GM12878 (cell line): ENCODE measurements at regions not wholly inside any gene's neighbourhood (a gene's known extent, or its start where the extent isn't known, plus 50 kb on each side); places are given as distances from the start of the nearest gene placed in this dataset.

Source experiments
- ATAC-seq: fragments of 200-7000 bp; cut with Tn5 transposase; 3 replicates; pipeline ENCODE4 v1.9.1; 2020; ENCODE audit warnings: mild to moderate bottlenecking, moderate library complexity
- BruUV-seq: library from RNA; stranded (reverse); fragments of 400-500 nt; replicated peaks from 2 replicates; lab custom pipeline; 2021; lab: Mats Ljungman, UMichigan
- CTCF ChIA-PET: fragments of 300-600 bp; sonication (Branson Sonifier 250); formaldehyde crosslinking; extraction: SDS; loops from one replicate; lab custom pipeline; 2021; ENCODE audit warnings: inconsistent platforms; lab: Yijun Ruan, JAX
- POLR2A ChIA-PET: fragments of 350-600 bp; formaldehyde crosslinking; extraction: SDS; loops from one replicate; lab custom pipeline; 2021; ENCODE audit warnings: inconsistent platforms; lab: Charles Lee
- RAD21 ChIA-PET: fragments of 300-600 bp; sonication (Branson Sonifier 250); formaldehyde crosslinking; loops from one replicate; lab custom pipeline; 2023; ENCODE audit warnings: antibody characterized with exemption; ENCODE audit not compliant: unreplicated experiment; lab: Charles Lee
- SMC1A ChIA-PET: fragments of 300-600 bp; sonication (Branson Sonifier 250); formaldehyde crosslinking; loops from one replicate; lab custom pipeline; 2023; ENCODE audit not compliant: unreplicated experiment, uncharacterized antibody; lab: Charles Lee
- DNase-seq: peaks from one replicate; pipeline ENCODE4 v3.0.0-alpha.2; 2011; ENCODE audit warnings: low read depth, low spot score
- FAIRE-seq: peaks from 3 replicates; lab custom pipeline; 2011; peaks lifted over from hg19 to GRCh38; lab: Jason Lieb, UNC
- H2AFZ ChIP-seq: 2 replicates; pipeline ENCODE4 v1.6.0; 2011; ENCODE audit warnings: low read depth, low read length, control low read depth; ENCODE audit not compliant: control insufficient read depth
- H3K27ac ChIP-seq: 2 replicates; pipeline ENCODE4 v1.5.1; 2011; ENCODE audit warnings: control low read depth; ENCODE audit not compliant: control insufficient read depth, insufficient read depth
- H3K27me3 ChIP-seq, 2 experiments: replicated peaks in 1 of 2; 2 replicates each; pipeline versions ENCODE4 v1.6.0 to v1.6.1; 2011; ENCODE audit warnings: low read length in 1 of 2; ENCODE audit not compliant: control insufficient read depth in 2 of 2, insufficient read depth in 2 of 2
- H3K36me3 ChIP-seq, 2 experiments: 2 replicates each; pipeline ENCODE4 v1.5.1; 2011; ENCODE audit warnings: low read length in 1 of 2; ENCODE audit not compliant: control insufficient read depth in 2 of 2, insufficient read depth in 2 of 2
- H3K4me1 ChIP-seq: 2 replicates; pipeline ENCODE4 v1.6.1; 2011; ENCODE audit warnings: mild to moderate bottlenecking, low read length, moderate library complexity, mixed read lengths; ENCODE audit not compliant: control insufficient read depth, insufficient read depth
- H3K4me2 ChIP-seq: 2 replicates; pipeline ENCODE4 v1.6.0; 2011; ENCODE audit warnings: control low read depth; ENCODE audit not compliant: control insufficient read depth, insufficient read depth
- H3K4me3 ChIP-seq: fragments of 200-600 bp; sonication (generic); 2 replicates; pipeline ENCODE4 v1.5.1; 2016
- H3K79me2 ChIP-seq: 2 replicates; pipeline ENCODE4 v1.6.0; 2011; ENCODE audit warnings: low read length; ENCODE audit not compliant: control insufficient read depth, insufficient read depth
- H3K9ac ChIP-seq: 2 replicates; pipeline ENCODE4 v1.8.0; 2011; ENCODE audit warnings: low read length, control low read depth, mixed read lengths; ENCODE audit not compliant: control insufficient read depth, insufficient read depth
- H3K9me3 ChIP-seq: replicated peaks from 3 replicates; pipeline ENCODE4 v1.5.1; 2011; ENCODE audit warnings: mild to moderate bottlenecking, low read length; ENCODE audit not compliant: control insufficient read depth, insufficient read depth
- H4K20me1 ChIP-seq: 2 replicates; pipeline ENCODE4 v1.6.0; 2011; ENCODE audit not compliant: control insufficient read depth, insufficient read depth
- EED ChIP-seq: sonication (generic); IDR thresholded peaks from 2 replicates; pipeline ENCODE4 v1.6.1; 2016; ENCODE audit warnings: antibody characterized with exemption, low read depth
- EZH2 ChIP-seq: IDR thresholded peaks from 2 replicates; pipeline ENCODE4 v1.6.1; 2012; ENCODE audit warnings: low read depth, mild to moderate bottlenecking, control low read depth, inconsistent platforms, low read length, borderline replicate concordance; ENCODE audit not compliant: control insufficient read depth
- GATAD2B ChIP-seq: fragments of 450-650 bp; conservative IDR thresholded peaks from 2 replicates; pipeline ENCODE4 v1.6.1; 2017; ENCODE audit warnings: low read depth, mild to moderate bottlenecking, moderate library complexity
- IKZF1 ChIP-seq: fragments of 450-650 bp; conservative IDR thresholded peaks from 2 replicates; pipeline ENCODE4 v1.6.1; 2017; ENCODE audit warnings: antibody characterized with exemption, mild to moderate bottlenecking
- NFYA ChIP-seq: IDR thresholded peaks from 2 replicates; pipeline ENCODE4 v1.6.1; 2011; ENCODE audit warnings: low read depth, mild to moderate bottlenecking, low read length, improper control_type of control experiment, borderline replicate concordance
- NR2F1 ChIP-seq: fragments of 450-650 bp; conservative IDR thresholded peaks from 2 replicates; pipeline ENCODE4 v1.6.1; 2017; ENCODE audit warnings: mild to moderate bottlenecking
- PAX5 ChIP-seq: IDR thresholded peaks from 2 replicates; pipeline ENCODE4 v1.6.1; 2011; ENCODE audit warnings: low read depth, low read length, borderline replicate concordance
- POLR2AphosphoS2 ChIP-seq: IDR thresholded peaks from 2 replicates; pipeline ENCODE4 v1.6.1; 2011; ENCODE audit warnings: low read depth, mild to moderate bottlenecking, low read length, improper control_type of control experiment, moderate library complexity
- RB1 ChIP-seq: fragments of 450-650 bp; formaldehyde crosslinking; IDR thresholded peaks from 2 replicates; pipeline ENCODE4 v1.6.1; 2017; ENCODE audit warnings: mild to moderate bottlenecking, borderline replicate concordance
- ZNF24 ChIP-seq: fragments of 450-650 bp; IDR thresholded peaks from 2 replicates; pipeline ENCODE4 v1.6.1; 2017; ENCODE audit warnings: antibody characterized with exemption, mild to moderate bottlenecking
- WGBS: methylation state at CpG from one replicate; pipeline ENCODE4 v1.1.6; 2016; ENCODE audit warnings: low lambda C conversion rate; ENCODE audit not compliant: insufficient replicate concordance, insufficient coverage; ENCODE audit errors: missing lambda C conversion rate; 5-methylcytosine and 5-hydroxymethylcytosine counted together
- in situ Hi-C: fragments of 300-500 bp; cut with MboI; formaldehyde crosslinking; loops from 9 replicates; pipeline ENCODE4 v1.14.3; 2018; ENCODE audit warnings: mixed read lengths
- intact Hi-C: fragments of 100-400 bp; cut with micrococcal nuclease; formaldehyde crosslinking; loops from one replicate; pipeline ENCODE4 v1.14.2; 2022; ENCODE audit not compliant: unreplicated experiment
- TF ChIP-seq, protein P1 (sequence below): IDR thresholded peaks from 2 replicates; pipeline ENCODE4 v1.6.1; 2011; ENCODE audit warnings: borderline replicate concordance, low read depth, mild to moderate bottlenecking, moderate library complexity, mixed read lengths, low read length; ENCODE audit not compliant: insufficient read depth; ENCODE audit errors: extremely low read length
- TF ChIP-seq, protein P2 (sequence below): IDR thresholded peaks from 2 replicates; pipeline ENCODE4 v1.6.1; 2012; ENCODE audit warnings: mild to moderate bottlenecking, low read depth, low read length
- TF ChIP-seq, protein P3 (sequence below), 3 experiments: IDR thresholded peaks in 2 of 3; conservative IDR thresholded peaks in 1 of 3; 2 replicates each; pipeline ENCODE4 v1.5.1; 2011; ENCODE audit warnings: low read depth in 3 of 3, low read length in 3 of 3, mild to moderate bottlenecking in 3 of 3, control low read depth in 2 of 3, moderate library complexity in 2 of 3, inconsistent platforms in 1 of 3, mixed read lengths in 1 of 3; ENCODE audit not compliant: control insufficient read depth in 2 of 3, insufficient read depth in 1 of 3; ENCODE audit errors: extremely low read depth in 1 of 3
- TF ChIP-seq, protein P4 (sequence below): fragments of 450-650 bp; IDR thresholded peaks from 2 replicates; pipeline ENCODE4 v1.6.1; 2017; ENCODE audit warnings: mild to moderate bottlenecking, moderate library complexity

DNA sequence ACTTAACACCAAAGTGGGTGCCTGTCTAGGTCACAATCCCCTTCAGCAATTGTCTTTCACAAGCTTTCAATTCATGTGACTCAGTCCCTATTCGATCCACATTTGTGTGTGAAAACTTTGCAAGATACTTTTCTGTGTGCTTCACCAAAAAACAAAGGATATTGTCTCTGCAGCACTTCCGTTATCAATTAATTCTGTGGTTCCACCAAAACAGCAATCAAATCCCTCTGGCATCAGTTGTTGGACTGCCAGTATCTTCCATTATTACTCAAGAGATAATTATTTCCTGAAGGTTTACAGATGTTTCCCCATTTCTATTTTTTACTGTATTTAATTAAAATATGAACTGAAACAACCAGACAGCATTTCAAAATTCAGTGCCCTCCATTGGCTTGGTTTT lies 481.4 kb downstream of the SUCLA2 start:
- intact Hi-C loops (no loop called here), in situ Hi-C loops (no loop called here)
- FAIRE-seq = no peak
- Histone ChIP-seq H3K27ac (no peak overlapping the region), H3K4me3 (no peak overlapping the region), H3K9me3 (no peaks in the 10 kb centered on the region; the same call in 2 of the 3 replicates), H3K36me3 (no peaks in the 10 kb centered on the region), H4K20me1 (no peaks in the 10 kb centered on the region), H3K9ac (no peak overlapping the region), H2AFZ (no peak overlapping the region), H3K4me2 (no peak overlapping the region), H3K79me2 (no peaks in the 10 kb centered on the region), H3K4me1 (no peaks in the 10 kb centered on the region), H3K27me3 (no peaks in the 10 kb centered on the region)
- ATAC-seq = no peak
- ChIA-PET POLR2A (no interaction called here), RAD21 (no interaction called here), CTCF (no interaction called here), SMC1A (no interaction called here)
- no peak for DNase-seq
- WGBS = 35% methylated on average over 2 of the region's 2 CpGs
- BruUV-seq = no TSS peak
- TF ChIP-seq, protein P1, sequence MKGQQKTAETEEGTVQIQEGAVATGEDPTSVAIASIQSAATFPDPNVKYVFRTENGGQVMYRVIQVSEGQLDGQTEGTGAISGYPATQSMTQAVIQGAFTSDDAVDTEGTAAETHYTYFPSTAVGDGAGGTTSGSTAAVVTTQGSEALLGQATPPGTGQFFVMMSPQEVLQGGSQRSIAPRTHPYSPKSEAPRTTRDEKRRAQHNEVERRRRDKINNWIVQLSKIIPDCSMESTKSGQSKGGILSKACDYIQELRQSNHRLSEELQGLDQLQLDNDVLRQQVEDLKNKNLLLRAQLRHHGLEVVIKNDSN = no peak
- TF ChIP-seq POLR2AphosphoS2 (no peak), ZNF24 (no peak), EED (no peak), NFYA (no peak), IKZF1 (no peak), NR2F1 (no peak), PAX5 (no peak), GATAD2B (no peak), EZH2 (no peak), RB1 (no peak)
- TF ChIP-seq, protein P2, sequence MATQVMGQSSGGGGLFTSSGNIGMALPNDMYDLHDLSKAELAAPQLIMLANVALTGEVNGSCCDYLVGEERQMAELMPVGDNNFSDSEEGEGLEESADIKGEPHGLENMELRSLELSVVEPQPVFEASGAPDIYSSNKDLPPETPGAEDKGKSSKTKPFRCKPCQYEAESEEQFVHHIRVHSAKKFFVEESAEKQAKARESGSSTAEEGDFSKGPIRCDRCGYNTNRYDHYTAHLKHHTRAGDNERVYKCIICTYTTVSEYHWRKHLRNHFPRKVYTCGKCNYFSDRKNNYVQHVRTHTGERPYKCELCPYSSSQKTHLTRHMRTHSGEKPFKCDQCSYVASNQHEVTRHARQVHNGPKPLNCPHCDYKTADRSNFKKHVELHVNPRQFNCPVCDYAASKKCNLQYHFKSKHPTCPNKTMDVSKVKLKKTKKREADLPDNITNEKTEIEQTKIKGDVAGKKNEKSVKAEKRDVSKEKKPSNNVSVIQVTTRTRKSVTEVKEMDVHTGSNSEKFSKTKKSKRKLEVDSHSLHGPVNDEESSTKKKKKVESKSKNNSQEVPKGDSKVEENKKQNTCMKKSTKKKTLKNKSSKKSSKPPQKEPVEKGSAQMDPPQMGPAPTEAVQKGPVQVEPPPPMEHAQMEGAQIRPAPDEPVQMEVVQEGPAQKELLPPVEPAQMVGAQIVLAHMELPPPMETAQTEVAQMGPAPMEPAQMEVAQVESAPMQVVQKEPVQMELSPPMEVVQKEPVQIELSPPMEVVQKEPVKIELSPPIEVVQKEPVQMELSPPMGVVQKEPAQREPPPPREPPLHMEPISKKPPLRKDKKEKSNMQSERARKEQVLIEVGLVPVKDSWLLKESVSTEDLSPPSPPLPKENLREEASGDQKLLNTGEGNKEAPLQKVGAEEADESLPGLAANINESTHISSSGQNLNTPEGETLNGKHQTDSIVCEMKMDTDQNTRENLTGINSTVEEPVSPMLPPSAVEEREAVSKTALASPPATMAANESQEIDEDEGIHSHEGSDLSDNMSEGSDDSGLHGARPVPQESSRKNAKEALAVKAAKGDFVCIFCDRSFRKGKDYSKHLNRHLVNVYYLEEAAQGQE = no peak
- TF ChIP-seq, protein P3, sequence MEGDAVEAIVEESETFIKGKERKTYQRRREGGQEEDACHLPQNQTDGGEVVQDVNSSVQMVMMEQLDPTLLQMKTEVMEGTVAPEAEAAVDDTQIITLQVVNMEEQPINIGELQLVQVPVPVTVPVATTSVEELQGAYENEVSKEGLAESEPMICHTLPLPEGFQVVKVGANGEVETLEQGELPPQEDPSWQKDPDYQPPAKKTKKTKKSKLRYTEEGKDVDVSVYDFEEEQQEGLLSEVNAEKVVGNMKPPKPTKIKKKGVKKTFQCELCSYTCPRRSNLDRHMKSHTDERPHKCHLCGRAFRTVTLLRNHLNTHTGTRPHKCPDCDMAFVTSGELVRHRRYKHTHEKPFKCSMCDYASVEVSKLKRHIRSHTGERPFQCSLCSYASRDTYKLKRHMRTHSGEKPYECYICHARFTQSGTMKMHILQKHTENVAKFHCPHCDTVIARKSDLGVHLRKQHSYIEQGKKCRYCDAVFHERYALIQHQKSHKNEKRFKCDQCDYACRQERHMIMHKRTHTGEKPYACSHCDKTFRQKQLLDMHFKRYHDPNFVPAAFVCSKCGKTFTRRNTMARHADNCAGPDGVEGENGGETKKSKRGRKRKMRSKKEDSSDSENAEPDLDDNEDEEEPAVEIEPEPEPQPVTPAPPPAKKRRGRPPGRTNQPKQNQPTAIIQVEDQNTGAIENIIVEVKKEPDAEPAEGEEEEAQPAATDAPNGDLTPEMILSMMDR (IDR thresholded peaks at IDR 0.05 in 2 of 3, conservative IDR thresholded peaks at IDR 0.05 in 1 of 3; ENCODE audit: control insufficient read depth in 2 of 3, extremely low read depth in 1 of 3, insufficient read depth in 1 of 3, low read depth in 3 of 3, low read length in 3 of 3) = no peak
- TF ChIP-seq, protein P4, sequence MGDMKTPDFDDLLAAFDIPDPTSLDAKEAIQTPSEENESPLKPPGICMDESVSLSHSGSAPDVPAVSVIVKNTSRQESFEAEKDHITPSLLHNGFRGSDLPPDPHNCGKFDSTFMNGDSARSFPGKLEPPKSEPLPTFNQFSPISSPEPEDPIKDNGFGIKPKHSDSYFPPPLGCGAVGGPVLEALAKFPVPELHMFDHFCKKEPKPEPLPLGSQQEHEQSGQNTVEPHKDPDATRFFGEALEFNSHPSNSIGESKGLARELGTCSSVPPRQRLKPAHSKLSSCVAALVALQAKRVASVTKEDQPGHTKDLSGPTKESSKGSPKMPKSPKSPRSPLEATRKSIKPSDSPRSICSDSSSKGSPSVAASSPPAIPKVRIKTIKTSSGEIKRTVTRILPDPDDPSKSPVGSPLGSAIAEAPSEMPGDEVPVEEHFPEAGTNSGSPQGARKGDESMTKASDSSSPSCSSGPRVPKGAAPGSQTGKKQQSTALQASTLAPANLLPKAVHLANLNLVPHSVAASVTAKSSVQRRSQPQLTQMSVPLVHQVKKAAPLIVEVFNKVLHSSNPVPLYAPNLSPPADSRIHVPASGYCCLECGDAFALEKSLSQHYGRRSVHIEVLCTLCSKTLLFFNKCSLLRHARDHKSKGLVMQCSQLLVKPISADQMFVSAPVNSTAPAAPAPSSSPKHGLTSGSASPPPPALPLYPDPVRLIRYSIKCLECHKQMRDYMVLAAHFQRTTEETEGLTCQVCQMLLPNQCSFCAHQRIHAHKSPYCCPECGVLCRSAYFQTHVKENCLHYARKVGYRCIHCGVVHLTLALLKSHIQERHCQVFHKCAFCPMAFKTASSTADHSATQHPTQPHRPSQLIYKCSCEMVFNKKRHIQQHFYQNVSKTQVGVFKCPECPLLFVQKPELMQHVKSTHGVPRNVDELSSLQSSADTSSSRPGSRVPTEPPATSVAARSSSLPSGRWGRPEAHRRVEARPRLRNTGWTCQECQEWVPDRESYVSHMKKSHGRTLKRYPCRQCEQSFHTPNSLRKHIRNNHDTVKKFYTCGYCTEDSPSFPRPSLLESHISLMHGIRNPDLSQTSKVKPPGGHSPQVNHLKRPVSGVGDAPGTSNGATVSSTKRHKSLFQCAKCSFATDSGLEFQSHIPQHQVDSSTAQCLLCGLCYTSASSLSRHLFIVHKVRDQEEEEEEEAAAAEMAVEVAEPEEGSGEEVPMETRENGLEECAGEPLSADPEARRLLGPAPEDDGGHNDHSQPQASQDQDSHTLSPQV = no peak
